ENCODE measurements at regions not wholly inside any gene's neighbourhood (a gene's known extent, or its start where the extent isn't known, plus 50 kb on each side); places are given as distances from the start of the nearest gene placed in this dataset.
"Not testable (repeated sequence)": the region's sequence is repeated elsewhere in the genome, so short reads cannot be mapped to it uniquely, and the experiment has no call there.

- no peaks in the 10 kb centered on the region for H3K4me1 ChIP-seq (ENCODE audit: insufficient read depth, low read length)
- no peak overlapping the region for H3K9ac ChIP-seq (ENCODE audit: low read depth, low read length)
- H3K36me3 ChIP-seq (ENCODE audit: insufficient read depth, low read depth, low read length) = no peaks in the 10 kb centered on the region
- no peak overlapping the region for H3K4me3 ChIP-seq (ENCODE audit: low read length)
- no peaks in the 10 kb centered on the region for H3K27me3 ChIP-seq (ENCODE audit: insufficient read depth, low read length)
- H3K27ac ChIP-seq (ENCODE audit: low read length) = no peak overlapping the region
- peaks cover 97% of the 10 kb centered on the region for H3K9me3 ChIP-seq (ENCODE audit: insufficient read depth, low read depth, low read length)
Measured at GRCh38 chr14:106506881-106507305, 980.5 kb downstream of the TMEM121 start.

DNA sequence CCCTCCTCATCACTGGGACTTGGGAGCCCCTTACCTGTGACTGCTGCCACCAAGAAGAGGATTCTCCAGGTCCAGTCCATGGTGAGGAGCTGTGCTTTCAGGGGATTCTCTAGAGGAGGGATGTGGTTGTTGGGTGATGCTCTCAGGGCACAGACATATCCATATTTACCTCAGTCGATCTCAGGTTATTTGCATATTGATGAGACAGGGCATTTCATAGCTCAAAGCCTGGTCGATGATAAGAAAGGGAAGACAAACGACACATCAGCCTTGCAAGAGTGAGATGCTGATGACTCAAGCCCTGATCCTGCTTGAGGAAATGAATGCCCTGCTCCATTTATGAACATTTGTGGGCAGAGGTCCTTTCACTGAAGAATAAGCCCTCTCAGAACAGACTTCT is 981.0 kb downstream of the TMEM121 start:
- no peaks in the 10 kb centered on the region for H3K4me1 ChIP-seq (ENCODE audit: insufficient read depth, low read length)
- H3K9me3 ChIP-seq (ENCODE audit: insufficient read depth, low read depth, low read length) = peaks cover 97% of the 10 kb centered on the region
- no peak overlapping the region for H3K27ac ChIP-seq (ENCODE audit: low read length)

GRCh38 chr14:106508216-106508615 is 981.8 kb downstream of the TMEM121 start:
- Histone ChIP-seq H3K9me3 (ENCODE audit: insufficient read depth, low read depth, low read length) (peaks cover 97% of the 10 kb centered on the region), H3K27me3 (ENCODE audit: insufficient read depth, low read length) (no peaks in the 10 kb centered on the region), H3K9ac (ENCODE audit: low read depth, low read length) (no peak overlapping the region), H3K4me1 (ENCODE audit: insufficient read depth, low read length) (no peaks in the 10 kb centered on the region), H3K36me3 (ENCODE audit: insufficient read depth, low read depth, low read length) (no peaks in the 10 kb centered on the region), H3K4me3 (ENCODE audit: low read length) (no peak overlapping the region), H3K27ac (ENCODE audit: low read length) (no peak overlapping the region)

More for the DNA sequence above, 981.0 kb downstream of the TMEM121 start:
- H3K4me3 ChIP-seq (ENCODE audit: low read length) = no peak overlapping the region
- no peak overlapping the region for H3K9ac ChIP-seq (ENCODE audit: low read depth, low read length)
- H3K27me3 ChIP-seq (ENCODE audit: insufficient read depth, low read length) = no peaks in the 10 kb centered on the region
- H3K36me3 ChIP-seq (ENCODE audit: insufficient read depth, low read depth, low read length) = no peaks in the 10 kb centered on the region

GRCh38 chr14:106509176-106509575 is 982.8 kb downstream of the TMEM121 start:
- Histone ChIP-seq H3K27me3 (ENCODE audit: insufficient read depth, low read length) (no peaks in the 10 kb centered on the region), H3K9ac (ENCODE audit: low read depth, low read length) (no peak overlapping the region), H3K4me3 (ENCODE audit: low read length) (no peak overlapping the region), H3K36me3 (ENCODE audit: insufficient read depth, low read depth, low read length) (no peaks in the 10 kb centered on the region), H3K4me1 (ENCODE audit: insufficient read depth, low read length) (no peaks in the 10 kb centered on the region), H3K9me3 (ENCODE audit: insufficient read depth, low read depth, low read length) (peaks cover 97% of the 10 kb centered on the region), H3K27ac (ENCODE audit: low read length) (no peak overlapping the region)

DNA sequence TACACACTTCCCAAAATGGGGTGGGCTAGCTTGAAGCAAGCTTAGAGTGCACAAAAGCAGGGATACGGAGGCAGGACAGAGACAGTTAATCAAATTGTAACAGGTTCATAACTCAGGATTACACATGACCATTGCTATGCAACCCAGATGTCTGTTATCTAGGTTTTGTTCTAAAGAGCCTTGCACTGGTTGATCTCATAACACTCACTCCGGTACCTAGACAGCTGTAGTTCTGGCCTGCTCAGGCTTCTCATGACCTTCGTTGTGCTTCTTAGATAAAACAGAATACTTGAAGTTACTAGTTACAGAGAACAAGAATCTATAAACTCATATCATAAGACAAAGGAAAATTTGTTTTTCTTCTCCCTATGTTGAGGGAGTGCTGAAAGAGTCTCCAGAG is 983.4 kb downstream of the TMEM121 start:
- Histone ChIP-seq H3K9ac (ENCODE audit: low read depth, low read length) (no peak overlapping the region), H3K9me3 (ENCODE audit: insufficient read depth, low read depth, low read length) (peaks cover 97% of the 10 kb centered on the region), H3K27me3 (ENCODE audit: insufficient read depth, low read length) (no peaks in the 10 kb centered on the region), H3K27ac (ENCODE audit: low read length) (no peak overlapping the region), H3K36me3 (ENCODE audit: insufficient read depth, low read depth, low read length) (no peaks in the 10 kb centered on the region), H3K4me1 (ENCODE audit: insufficient read depth, low read length) (no peaks in the 10 kb centered on the region), H3K4me3 (ENCODE audit: low read length) (no peak overlapping the region)

DNA sequence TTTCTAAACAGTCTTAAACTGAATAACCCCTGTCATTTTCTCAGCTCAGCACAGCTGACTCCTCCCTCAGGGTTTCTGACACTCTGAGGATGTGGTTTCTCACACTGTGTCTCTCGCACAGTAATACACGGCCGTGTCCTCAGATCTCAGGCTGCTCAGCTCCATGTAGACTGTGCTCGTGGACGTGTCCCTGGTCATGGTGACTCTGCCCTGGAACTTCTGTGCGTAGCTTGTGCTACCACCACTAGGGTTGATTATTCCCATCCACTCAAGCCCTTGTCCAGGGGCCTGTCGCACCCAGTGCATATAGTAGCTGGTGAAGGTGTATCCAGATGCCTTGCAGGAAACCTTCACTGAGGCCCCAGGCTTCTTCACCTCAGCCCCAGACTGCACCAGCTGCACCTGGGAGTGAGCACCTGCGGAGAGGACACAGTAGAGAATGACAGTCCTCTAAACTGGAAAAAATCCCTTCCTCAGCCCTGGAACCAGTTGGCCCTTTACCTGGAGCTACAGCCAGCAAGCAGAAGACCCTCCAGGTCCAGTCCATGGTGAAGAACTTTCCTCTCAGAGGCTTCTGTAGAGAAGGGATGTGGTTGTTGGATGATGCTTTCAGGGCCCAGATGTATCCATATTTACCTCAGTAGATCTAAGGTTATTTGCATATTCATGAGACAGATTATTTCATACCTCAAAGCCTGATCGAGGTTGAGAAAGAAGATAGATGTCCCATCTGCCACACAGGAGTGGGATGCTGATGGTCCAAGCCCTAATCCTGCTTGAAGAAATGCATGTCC is 984.8 kb downstream of the TMEM121 start:
- Histone ChIP-seq H3K9me3 (ENCODE audit: insufficient read depth, low read depth, low read length) (peaks cover 97% of the 10 kb centered on the region), H3K27me3 (ENCODE audit: insufficient read depth, low read length) (no peaks in the 10 kb centered on the region), H3K9ac (ENCODE audit: low read depth, low read length) (no peak overlapping the region), H3K4me1 (ENCODE audit: insufficient read depth, low read length) (no peaks in the 10 kb centered on the region), H3K36me3 (ENCODE audit: insufficient read depth, low read depth, low read length) (no peaks in the 10 kb centered on the region), H3K4me3 (ENCODE audit: low read length) (no peak overlapping the region), H3K27ac (ENCODE audit: low read length) (no peak overlapping the region)

GRCh38 chr14:106511800-106512198 is 985.4 kb downstream of the TMEM121 start:
- Histone ChIP-seq H3K4me3 (ENCODE audit: low read length) (no peak overlapping the region; the same call in 1 of the 2 replicates), H3K36me3 (ENCODE audit: insufficient read depth, low read depth, low read length) (no peaks in the 10 kb centered on the region), H3K9me3 (ENCODE audit: insufficient read depth, low read depth, low read length) (peaks cover 96% of the 10 kb centered on the region), H3K9ac (ENCODE audit: low read depth, low read length) (no peak overlapping the region), H3K27ac (ENCODE audit: low read length) (no peak overlapping the region), H3K4me1 (ENCODE audit: insufficient read depth, low read length) (no peaks in the 10 kb centered on the region), H3K27me3 (ENCODE audit: insufficient read depth, low read length) (no peaks in the 10 kb centered on the region)

DNA sequence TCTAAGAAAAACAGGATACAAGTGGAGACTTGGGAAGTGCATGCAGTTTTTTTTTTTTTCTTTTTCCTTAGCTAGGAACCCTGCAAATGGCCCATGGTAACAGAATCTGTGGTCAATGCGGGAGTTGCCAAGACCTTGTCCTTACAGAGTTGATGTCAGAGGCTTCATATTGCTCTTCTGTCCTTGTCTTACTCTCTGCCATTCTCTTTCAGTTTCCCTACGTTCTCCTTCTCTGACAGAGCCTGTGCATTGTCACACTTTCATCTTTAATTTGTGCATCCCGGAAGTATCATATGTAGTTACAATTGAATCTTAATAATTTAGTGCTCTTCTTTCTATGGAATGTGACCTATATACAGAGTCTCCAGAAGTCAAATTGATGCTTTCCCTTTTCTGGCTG is 986.9 kb downstream of the TMEM121 start:
- Histone ChIP-seq H3K9me3 (ENCODE audit: insufficient read depth, low read depth, low read length) (peaks cover 96% of the 10 kb centered on the region), H3K4me1 (ENCODE audit: insufficient read depth, low read length) (no peaks in the 10 kb centered on the region), H3K27ac (ENCODE audit: low read length) (no peak overlapping the region), H3K27me3 (ENCODE audit: insufficient read depth, low read length) (no peaks in the 10 kb centered on the region), H3K9ac (ENCODE audit: low read depth, low read length) (no peak overlapping the region), H3K4me3 (ENCODE audit: low read length) (no peak overlapping the region), H3K36me3 (ENCODE audit: insufficient read depth, low read depth, low read length) (no peaks in the 10 kb centered on the region)

- no peaks in the 10 kb centered on the region for H3K4me1 ChIP-seq (ENCODE audit: insufficient read depth, low read length)
- no peaks in the 10 kb centered on the region for H3K27me3 ChIP-seq (ENCODE audit: insufficient read depth, low read length)
- H3K36me3 ChIP-seq (ENCODE audit: insufficient read depth, low read depth, low read length) = no peaks in the 10 kb centered on the region
- H3K9me3 ChIP-seq (ENCODE audit: insufficient read depth, low read depth, low read length) = peaks cover 96% of the 10 kb centered on the region
- no peak overlapping the region for H3K9ac ChIP-seq (ENCODE audit: low read depth, low read length)
- no peak overlapping the region for H3K27ac ChIP-seq (ENCODE audit: low read length)
- no peak overlapping the region for H3K4me3 ChIP-seq (ENCODE audit: low read length)
Measured at GRCh38 chr14:106518054-106518943, 991.9 kb downstream of the TMEM121 start.

DNA sequence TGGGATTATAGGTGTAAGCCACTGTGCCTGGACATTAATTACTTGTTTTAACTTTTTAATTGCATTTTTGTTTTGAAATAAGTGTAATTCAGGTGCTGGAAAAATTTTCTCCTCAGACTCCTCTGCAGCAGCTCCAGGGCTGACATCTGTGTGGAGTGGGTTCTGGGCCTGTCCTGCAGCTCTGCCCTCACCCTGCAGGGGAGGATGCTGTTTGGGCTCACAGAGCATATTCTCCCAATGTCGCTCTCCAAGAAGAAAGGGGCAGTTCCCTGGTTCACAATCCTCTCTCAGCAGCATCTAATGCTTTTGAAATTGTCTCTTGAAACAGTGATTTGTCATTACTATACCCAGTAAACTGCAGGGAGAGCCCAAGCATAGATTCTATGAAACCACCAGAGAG is 995.7 kb downstream of the TMEM121 start:
- H3K27me3 ChIP-seq (ENCODE audit: insufficient read depth, low read length); H3K36me3 ChIP-seq (ENCODE audit: insufficient read depth, low read depth, low read length); H3K9ac ChIP-seq (ENCODE audit: low read depth, low read length); H3K4me3 ChIP-seq (ENCODE audit: low read length); H3K4me1 ChIP-seq (ENCODE audit: insufficient read depth, low read length); H3K27ac ChIP-seq (ENCODE audit: low read length): not testable (repeated sequence)
- peaks cover 90% of the 10 kb centered on the region for H3K9me3 ChIP-seq (ENCODE audit: insufficient read depth, low read depth, low read length)

DNA sequence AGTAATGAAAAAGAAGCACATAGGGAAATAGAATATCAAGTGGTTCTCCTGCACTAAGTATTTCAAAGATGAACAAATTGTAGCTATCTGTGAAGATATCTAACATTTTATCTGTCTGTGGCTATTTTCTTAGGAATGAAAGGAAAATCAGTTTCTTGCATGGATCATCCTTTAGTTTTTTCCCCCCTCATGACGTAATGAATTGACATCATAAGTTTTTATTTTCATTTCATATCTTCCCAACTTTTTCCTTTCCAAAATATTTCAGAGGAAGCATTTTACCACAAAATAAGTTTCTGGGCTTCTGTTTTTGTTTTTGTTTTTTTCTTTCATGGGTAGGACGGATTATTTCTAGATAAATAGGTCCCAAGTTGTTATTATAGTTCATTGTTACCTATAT is 996.6 kb downstream of the TMEM121 start:
- Histone ChIP-seq H3K4me1 (ENCODE audit: insufficient read depth, low read length) (no peaks in the 10 kb centered on the region), H3K9me3 (ENCODE audit: insufficient read depth, low read depth, low read length) (peaks cover 84% of the 10 kb centered on the region), H3K27me3 (ENCODE audit: insufficient read depth, low read length) (no peaks in the 10 kb centered on the region), H3K27ac (ENCODE audit: low read length) (no peak overlapping the region), H3K9ac (ENCODE audit: low read depth, low read length) (no peak overlapping the region), H3K36me3 (ENCODE audit: insufficient read depth, low read depth, low read length) (no peaks in the 10 kb centered on the region), H3K4me3 (ENCODE audit: low read length) (no peak overlapping the region)

DNA sequence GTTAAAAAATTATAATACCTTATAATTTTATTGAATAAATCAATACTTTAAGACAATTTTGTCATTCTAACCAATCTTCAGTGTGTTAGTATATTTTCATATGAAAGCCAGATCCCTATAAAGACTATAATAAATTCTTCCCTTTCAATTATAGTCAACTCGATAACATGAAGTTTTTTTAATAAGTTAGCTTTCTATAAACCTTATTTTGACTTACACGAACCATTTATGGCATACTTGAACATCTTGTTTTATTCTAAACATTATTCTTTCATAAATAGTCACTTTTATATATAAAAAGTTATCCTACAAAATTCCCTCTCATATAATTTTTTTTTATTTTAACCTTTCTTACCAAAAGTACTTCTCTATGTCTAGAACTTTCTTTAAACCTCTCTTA is 1002.3 kb downstream of the TMEM121 start:
- Histone ChIP-seq H3K27me3 (ENCODE audit: insufficient read depth, low read length) (no peaks in the 10 kb centered on the region), H3K4me1 (ENCODE audit: insufficient read depth, low read length) (no peaks in the 10 kb centered on the region), H3K9ac (ENCODE audit: low read depth, low read length) (no peak overlapping the region), H3K36me3 (ENCODE audit: insufficient read depth, low read depth, low read length) (no peaks in the 10 kb centered on the region), H3K4me3 (ENCODE audit: low read length) (no peak overlapping the region), H3K27ac (ENCODE audit: low read length) (no peak overlapping the region), H3K9me3 (ENCODE audit: insufficient read depth, low read depth, low read length) (peaks cover 81% of the 10 kb centered on the region)
